Cardiac septum (tissue), 1 donor: ENCODE measurements at regions not wholly inside any gene's neighbourhood (a gene's known extent, or its start where the extent isn't known, plus 50 kb on each side); places are given as distances from the start of the nearest gene placed in this dataset.
"Not testable (repeated sequence)": the region's sequence is repeated elsewhere in the genome, so short reads cannot be mapped to it uniquely, and the experiment has no call there.

Experiments used
- DNase-seq: peaks from one replicate; pipeline ENCODE4 v3.0.0-alpha.2; 2020; ENCODE audit warnings: low spot score
- intact Hi-C: fragments of 100-400 bp; cut with DNase I; formaldehyde crosslinking; loops from one replicate; pipeline ENCODE4 v1.14.0; 2022
- donor health status: DM: no; HTN: no; CAD: no.

- DNase-seq, result no peak
- intact Hi-C loops, result no loop called here
Observed at GRCh38 chr6:90383196-90383822, 86.7 kb upstream of the BACH2 start.

GRCh38 chr6:90382760-90383159 lies 86.1 kb upstream of the BACH2 start:
- no peak for DNase-seq
- intact Hi-C loops, result no loop called here

GRCh38 chr6:90375681-90376439 lies 79.2 kb upstream of the BACH2 start:
- intact Hi-C loops, result no loop called here
- DNase-seq, result no peak

GRCh38 chr6:90374201-90374600 lies 77.6 kb upstream of the BACH2 start:
- intact Hi-C loops, result no loop called here
- no peak for DNase-seq

- intact Hi-C loops, result no loop called here
- DNase-seq, result no peak
Observed at GRCh38 chr6:90372885-90373284, 76.2 kb upstream of the BACH2 start.

- intact Hi-C loops, result no loop called here
- no peak for DNase-seq
Observed at GRCh38 chr6:90372450-90372849, 75.8 kb upstream of the BACH2 start.

DNA sequence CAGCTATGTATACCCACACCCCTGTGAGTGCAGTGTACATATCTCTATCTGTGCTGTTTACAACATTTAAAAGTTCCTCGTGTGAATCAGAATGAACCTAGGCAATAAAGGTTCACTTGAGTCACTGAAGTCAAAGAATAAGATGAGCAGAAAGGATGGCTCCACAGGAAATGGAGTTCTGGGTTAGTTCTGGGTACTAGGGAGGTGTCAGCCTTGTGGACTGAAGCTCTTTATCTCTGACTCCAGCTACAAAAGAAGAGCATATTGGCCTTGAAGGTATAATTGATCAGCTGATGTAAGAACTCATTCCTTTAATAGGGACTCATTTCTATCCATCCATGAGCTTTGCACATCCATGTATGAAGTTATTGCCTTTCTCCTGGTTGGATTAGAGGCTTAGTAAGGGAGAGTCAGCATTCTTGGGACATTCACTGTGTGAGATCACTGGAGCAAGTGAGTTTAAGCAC lies 73.9 kb upstream of the BACH2 start:
- intact Hi-C loops, result no loop called here
- no peak for DNase-seq

- intact Hi-C loops, result loop anchor here (5.0 to 10.0 kb wide), 2 partner anchors 72 to 145 kb away; partner anchors contain the start of gene BACH2
- DNase-seq, result no peak
Observed at GRCh38 chr6:90369651-90370050, 73.0 kb upstream of the BACH2 start.

GRCh38 chr6:90369024-90369519 lies 72.4 kb upstream of the BACH2 start:
- intact Hi-C loops, result loop anchor here (5.0 to 10.0 kb wide), 2 partner anchors 72 to 144 kb away; partner anchors contain the start of gene BACH2
- DNase-seq, result no peak

DNA sequence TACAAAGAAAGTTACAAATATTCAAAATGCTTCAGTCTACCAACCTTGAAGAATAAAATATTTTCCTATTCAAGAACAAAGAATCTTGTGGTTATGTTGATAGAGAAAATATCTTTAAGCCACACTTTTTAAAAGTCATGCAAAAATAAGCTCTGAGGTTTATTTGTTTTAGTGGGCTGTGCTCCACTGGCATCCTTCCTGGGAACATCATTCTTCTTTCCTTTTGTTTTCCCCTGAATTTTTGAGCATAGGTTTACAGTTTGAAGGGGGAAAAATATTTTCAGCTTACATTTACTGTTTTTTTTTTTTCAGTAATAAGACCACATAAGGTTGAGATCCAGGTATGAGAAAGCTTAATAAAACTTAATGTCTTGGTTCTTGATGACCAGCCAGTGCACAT lies 72.0 kb upstream of the BACH2 start:
- intact Hi-C loops, result loop anchor here (5.0 to 10.0 kb wide), 2 partner anchors 71 to 144 kb away; partner anchors contain the start of gene BACH2
- no peak for DNase-seq

GRCh38 chr6:90368001-90368400 lies 71.4 kb upstream of the BACH2 start:
- intact Hi-C loops, result loop anchor here (5.0 to 10.0 kb wide), 2 partner anchors 71 to 143 kb away; partner anchors contain the start of gene BACH2
- DNase-seq, result no peak

- intact Hi-C loops, result loop anchor here (5.0 to 10.0 kb wide), 2 partner anchors 68 to 141 kb away; partner anchors contain the start of gene BACH2
- DNase-seq, result no peak
Observed at GRCh38 chr6:90365565-90366219, 69.0 kb upstream of the BACH2 start.

GRCh38 chr6:90365002-90365401 lies 68.4 kb upstream of the BACH2 start:
- no peak for DNase-seq
- intact Hi-C loops, result loop anchor here (5.0 to 10.0 kb wide), 2 partner anchors 68 to 140 kb away; partner anchors contain the start of gene BACH2

GRCh38 chr6:90364286-90364685 lies 67.6 kb upstream of the BACH2 start:
- intact Hi-C loops, result loop anchor here (10.0 kb wide), 1 partner anchor 139 kb away; no protein-coding TSS in a partner anchor
- no peak for DNase-seq

DNA sequence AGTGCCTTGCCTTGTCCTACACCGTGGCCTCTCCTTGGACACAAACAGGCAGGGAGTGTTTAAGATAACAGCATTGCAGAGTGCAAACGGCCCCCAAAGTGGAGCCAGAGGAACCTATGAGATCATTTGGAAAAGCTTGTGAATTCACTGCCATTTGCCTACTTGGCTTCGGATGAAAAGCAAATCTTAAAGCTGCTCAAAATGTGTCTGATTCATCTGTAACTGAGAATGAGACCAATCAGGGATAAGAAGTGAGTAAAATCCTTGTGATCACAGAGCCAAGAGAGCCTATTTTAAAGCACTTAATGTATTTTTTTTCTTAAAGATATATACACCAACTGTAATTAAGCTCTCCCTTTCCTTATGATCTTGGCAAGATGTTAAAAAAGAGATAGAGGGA lies 65.7 kb upstream of the BACH2 start:
- DNase-seq, result no peak
- intact Hi-C loops, result loop anchor here (10.0 kb wide), 1 partner anchor 138 kb away; no protein-coding TSS in a partner anchor

GRCh38 chr6:90361174-90361573 lies 64.5 kb upstream of the BACH2 start:
- DNase-seq, result no peak
- intact Hi-C loops, result loop anchor here (10.0 kb wide), 1 partner anchor 136 kb away; no protein-coding TSS in a partner anchor

DNA sequence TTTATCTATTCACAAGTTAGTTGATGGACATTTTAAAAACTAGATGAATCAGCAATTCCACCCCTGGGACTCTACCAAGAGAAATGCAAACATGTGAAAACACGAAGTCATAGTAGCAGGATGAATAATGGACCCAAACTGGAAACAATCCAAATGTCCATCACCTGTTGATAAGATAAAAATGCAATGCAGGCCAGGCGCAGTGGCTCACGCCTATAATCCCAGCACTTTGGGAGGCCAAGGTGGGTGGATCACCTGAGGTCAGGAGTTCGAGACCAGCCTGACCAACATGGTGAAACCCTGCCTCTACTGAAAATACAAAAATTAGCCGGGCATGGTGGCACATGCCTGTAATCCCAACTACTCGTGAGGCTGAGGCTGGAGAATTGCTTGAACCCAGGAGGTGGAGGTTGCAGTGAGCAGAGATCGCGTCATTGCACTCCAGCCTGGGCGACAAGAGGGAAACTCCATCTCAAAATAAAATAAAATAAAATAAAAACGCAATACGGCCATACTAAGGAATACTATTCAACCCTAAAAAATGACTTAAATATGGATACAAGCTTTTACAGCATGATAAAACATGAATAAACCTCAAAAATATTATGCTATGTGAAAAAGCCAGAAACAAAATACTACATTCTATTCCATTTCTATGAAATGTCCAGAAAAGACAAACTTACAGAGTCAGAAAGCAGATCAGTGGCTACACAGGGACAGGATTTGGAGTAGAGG lies 61.6 kb upstream of the BACH2 start:
- DNase-seq, intact Hi-C loops: not testable (repeated sequence)

- intact Hi-C loops, result no loop called here
- no peak for DNase-seq
Observed at GRCh38 chr6:90356012-90356421, 59.4 kb upstream of the BACH2 start.

DNA sequence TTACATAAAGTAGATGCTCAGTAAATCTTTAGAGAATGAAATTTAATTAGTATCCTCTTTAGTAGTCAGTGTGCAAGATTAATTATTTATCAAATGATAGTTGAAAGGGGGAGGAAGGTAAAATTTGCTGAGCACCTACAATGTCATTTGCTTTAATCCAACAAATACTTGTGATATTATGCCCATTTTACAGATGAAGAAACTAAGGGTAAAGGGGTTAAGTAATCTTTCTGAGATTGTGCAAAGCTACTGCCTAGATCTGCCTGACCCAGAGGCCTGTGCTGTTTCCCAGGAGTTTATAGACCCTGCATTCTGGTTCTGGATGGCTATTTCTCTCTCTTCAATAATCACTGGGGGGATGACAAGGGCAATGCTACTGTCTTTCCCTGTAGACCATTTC lies 58.3 kb upstream of the BACH2 start:
- no peak for DNase-seq
- intact Hi-C loops, result no loop called here
